DND-41 (cell line): ENCODE measurements at regions not wholly inside any gene's neighbourhood (a gene's known extent, or its start where the extent isn't known, plus 50 kb on each side); places are given as distances from the start of the nearest gene placed in this dataset.

ENCODE experiments used
- CTCF ChIP-seq: IDR thresholded peaks from 2 replicates; pipeline ENCODE4 v1.5.1; 2012; ENCODE audit warnings: borderline replicate concordance, low read length, moderate library complexity, mild to moderate bottlenecking; ENCODE audit not compliant: poor library complexity, severe bottlenecking; ENCODE audit errors: extremely low read depth
- EZH2 ChIP-seq: IDR thresholded peaks from 3 replicates; pipeline ENCODE4 v1.6.1; 2012; ENCODE audit warnings: borderline replicate concordance, low read depth, mild to moderate bottlenecking, moderate library complexity, low read length, inconsistent platforms; ENCODE audit not compliant: severe bottlenecking

- TF ChIP-seq CTCF: no peak
- TF ChIP-seq EZH2: no peak
These were observed 259.6 kb upstream of the ZNF804A start for GRCh38 chr2:184338771-184339170.
